ENCODE measurements at regions not wholly inside any gene's neighbourhood (a gene's known extent, or its start where the extent isn't known, plus 50 kb on each side); places are given as distances from the start of the nearest gene placed in this dataset.

DNA sequence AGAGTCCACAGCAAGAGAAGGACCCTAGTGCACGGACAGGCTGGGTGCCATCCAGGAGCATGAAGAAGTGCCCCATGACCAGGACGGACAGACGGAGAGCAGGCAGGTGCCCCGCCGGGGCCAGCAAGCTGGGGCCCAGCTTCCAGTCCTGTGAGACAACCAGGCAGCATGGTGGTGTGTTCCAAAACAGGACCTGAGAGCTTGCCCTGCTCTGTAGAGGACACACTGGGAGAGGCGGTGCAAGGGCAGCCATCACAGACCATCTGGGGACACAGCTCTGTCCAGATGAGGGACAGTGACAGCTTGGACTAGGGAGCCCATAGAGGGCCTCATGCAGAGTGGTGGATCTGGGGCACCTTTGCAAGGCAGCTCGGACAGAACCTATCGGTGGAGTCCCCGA is 279.8 kb downstream of the EIPR1 start:
- DNase-seq = no peak

DNA sequence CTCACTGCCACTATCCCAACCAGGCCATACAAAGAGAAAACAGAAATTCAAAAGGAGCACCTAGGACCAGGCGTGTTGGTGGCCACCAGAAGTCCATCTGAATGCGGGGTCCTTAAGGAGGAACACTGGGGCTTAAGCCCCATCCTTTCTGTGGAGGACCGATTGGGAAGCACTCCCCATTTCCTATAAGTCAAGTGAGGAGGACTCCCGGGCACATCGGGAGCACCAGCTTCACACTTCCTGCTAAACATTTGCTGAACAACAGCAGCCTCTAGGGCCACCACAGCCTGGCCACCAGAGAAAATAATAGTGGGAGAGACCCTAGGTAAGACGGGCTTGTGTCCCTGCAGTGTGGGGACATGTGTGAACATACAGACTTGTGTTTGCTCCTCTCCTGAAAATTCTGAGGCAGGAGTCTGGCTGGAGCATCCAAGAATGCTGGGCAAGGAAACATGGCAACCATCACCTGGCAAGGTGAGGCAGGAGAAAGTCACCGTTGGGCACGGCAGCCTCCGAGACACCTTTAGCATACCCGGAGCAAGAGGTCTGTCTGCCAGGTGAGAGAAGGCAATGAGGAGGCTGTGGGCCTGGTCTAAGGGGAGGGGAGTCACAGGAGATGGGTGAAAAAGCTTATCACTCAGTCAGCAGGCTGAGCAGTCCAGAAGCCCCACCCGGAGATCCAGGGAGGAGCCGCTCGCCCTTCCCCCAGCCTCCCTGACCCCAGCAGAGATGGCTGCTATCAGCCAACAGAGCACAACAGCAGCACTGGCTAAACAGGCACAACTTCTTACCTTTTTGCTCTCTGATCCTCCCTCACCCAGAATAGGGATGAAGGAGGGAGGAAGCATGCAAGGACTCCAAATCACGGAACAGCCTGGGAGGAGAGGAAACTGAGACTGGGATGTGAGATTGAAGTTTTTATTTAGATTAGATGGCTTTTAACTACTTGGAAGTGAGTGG is 282.3 kb downstream of the EIPR1 start:
- Histone ChIP-seq H3K27ac (no peak overlapping the region), H3K9me3 (ENCODE audit: severe bottlenecking) (no peaks in the 10 kb centered on the region), H3K27me3 (ENCODE audit: insufficient read depth, low read depth, severe bottlenecking) (no peaks in the 10 kb centered on the region), H3K36me3 (no peaks in the 10 kb centered on the region), H3K4me3 (ENCODE audit: low read depth, low read length) (no peak overlapping the region)
- DNase-seq = peak; percentile 16
- TF ChIP-seq, protein P1, sequence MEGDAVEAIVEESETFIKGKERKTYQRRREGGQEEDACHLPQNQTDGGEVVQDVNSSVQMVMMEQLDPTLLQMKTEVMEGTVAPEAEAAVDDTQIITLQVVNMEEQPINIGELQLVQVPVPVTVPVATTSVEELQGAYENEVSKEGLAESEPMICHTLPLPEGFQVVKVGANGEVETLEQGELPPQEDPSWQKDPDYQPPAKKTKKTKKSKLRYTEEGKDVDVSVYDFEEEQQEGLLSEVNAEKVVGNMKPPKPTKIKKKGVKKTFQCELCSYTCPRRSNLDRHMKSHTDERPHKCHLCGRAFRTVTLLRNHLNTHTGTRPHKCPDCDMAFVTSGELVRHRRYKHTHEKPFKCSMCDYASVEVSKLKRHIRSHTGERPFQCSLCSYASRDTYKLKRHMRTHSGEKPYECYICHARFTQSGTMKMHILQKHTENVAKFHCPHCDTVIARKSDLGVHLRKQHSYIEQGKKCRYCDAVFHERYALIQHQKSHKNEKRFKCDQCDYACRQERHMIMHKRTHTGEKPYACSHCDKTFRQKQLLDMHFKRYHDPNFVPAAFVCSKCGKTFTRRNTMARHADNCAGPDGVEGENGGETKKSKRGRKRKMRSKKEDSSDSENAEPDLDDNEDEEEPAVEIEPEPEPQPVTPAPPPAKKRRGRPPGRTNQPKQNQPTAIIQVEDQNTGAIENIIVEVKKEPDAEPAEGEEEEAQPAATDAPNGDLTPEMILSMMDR (IDR thresholded peaks at IDR 0.05; ENCODE audit: low read depth, low read length) = no peak

More for the DNA sequence above, 279.8 kb downstream of the EIPR1 start:
- H3K4me3 ChIP-seq (ENCODE audit: low read depth, low read length) = no peak overlapping the region
- no peaks in the 10 kb centered on the region for H3K36me3 ChIP-seq
- H3K27ac ChIP-seq = no peak overlapping the region
- peaks cover 2% of the 10 kb centered on the region for H3K9me3 ChIP-seq (ENCODE audit: severe bottlenecking)
- TF ChIP-seq, protein P1 (IDR thresholded peaks at IDR 0.05; ENCODE audit: low read depth, low read length) = no peak
- no peaks in the 10 kb centered on the region for H3K27me3 ChIP-seq (ENCODE audit: insufficient read depth, low read depth, severe bottlenecking)

DNA sequence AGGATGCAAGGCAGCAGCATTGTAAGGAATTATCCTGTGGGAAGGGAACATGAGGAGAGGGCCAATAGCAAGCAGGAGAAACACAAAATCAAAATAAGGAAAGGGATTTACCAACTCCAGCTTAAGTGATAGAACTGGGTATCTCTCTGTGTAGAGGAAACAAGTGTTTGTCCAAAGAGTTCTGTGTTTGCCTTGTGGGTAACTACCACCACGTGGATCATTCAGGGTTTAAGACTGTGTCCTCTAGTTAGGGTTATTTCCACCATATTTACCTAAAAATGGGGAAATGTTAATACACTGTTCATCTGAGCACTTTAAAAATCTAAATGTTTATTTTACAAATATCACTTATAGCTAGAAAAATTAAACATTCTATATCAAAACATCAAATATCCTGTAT is 283.3 kb downstream of the EIPR1 start:
- no peaks in the 10 kb centered on the region for H3K27me3 ChIP-seq (ENCODE audit: insufficient read depth, low read depth, severe bottlenecking)
- H3K9me3 ChIP-seq (ENCODE audit: severe bottlenecking) = no peaks in the 10 kb centered on the region
- DNase-seq = no peak
- no peaks in the 10 kb centered on the region for H3K36me3 ChIP-seq
- no peak overlapping the region for H3K4me3 ChIP-seq (ENCODE audit: low read depth, low read length)
- TF ChIP-seq, protein P1 (IDR thresholded peaks at IDR 0.05; ENCODE audit: low read depth, low read length) = no peak
- no peak overlapping the region for H3K27ac ChIP-seq

DNA sequence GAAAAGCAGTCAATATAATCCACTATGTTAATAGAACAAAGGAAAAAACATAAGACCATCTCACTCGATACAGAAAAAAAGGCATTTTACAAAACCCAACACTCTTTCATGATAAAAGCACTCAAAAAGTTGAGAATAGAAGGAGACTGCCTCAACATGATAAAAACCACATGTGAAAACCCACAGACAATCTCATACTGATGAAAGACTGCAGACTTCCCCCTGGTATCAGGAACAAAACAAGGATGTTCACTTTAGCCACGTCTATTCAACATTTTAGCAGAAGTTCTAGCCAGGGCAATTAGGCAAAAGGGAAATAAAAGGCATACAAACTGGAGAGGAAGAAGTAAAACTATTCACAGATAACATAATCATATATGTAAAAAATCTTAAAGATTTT is 285.9 kb downstream of the EIPR1 start:
- Histone ChIP-seq H3K27me3 (ENCODE audit: insufficient read depth, low read depth, severe bottlenecking) (no peaks in the 10 kb centered on the region), H3K4me3 (ENCODE audit: low read depth, low read length) (no peak overlapping the region), H3K36me3 (no peaks in the 10 kb centered on the region), H3K27ac (no peak overlapping the region), H3K9me3 (ENCODE audit: severe bottlenecking) (peaks cover 3% of the 10 kb centered on the region)
- DNase-seq = no peak
- TF ChIP-seq, protein P1 (IDR thresholded peaks at IDR 0.05; ENCODE audit: low read depth, low read length) = no peak

DNA sequence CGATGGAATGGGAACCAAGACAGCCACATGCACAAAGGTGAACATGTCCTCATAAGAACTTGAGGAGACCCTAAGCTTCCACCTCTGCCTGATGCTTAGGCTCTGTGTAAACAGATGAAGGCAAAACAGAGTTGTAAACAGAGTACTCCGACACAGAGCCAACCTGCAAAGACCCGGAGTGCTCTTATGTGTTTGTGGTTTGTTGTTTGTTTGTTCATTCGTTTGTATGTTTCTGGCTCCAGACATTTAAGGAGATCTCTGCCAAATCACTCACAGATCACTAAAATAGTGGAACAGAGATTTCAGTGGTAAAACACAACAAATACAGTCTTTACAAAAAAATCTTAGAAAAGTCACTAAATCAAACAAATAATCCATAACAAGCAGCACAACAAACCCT is 294.9 kb downstream of the EIPR1 start:
- TF ChIP-seq, protein P1 (IDR thresholded peaks at IDR 0.05; ENCODE audit: low read depth, low read length) = no peak

More for the DNA sequence above, 294.9 kb downstream of the EIPR1 start:
- H3K36me3 ChIP-seq = no peaks in the 10 kb centered on the region
- no peak overlapping the region for H3K27ac ChIP-seq
- peaks cover 7% of the 10 kb centered on the region for H3K9me3 ChIP-seq (ENCODE audit: severe bottlenecking)
- no peak overlapping the region for H3K4me3 ChIP-seq (ENCODE audit: low read depth, low read length)
- DNase-seq = no peak
- no peaks in the 10 kb centered on the region for H3K27me3 ChIP-seq (ENCODE audit: insufficient read depth, low read depth, severe bottlenecking)

All from WERI-Rb-1 (cell line).